ENCODE measurements at regions not wholly inside any gene's neighbourhood (a gene's known extent, or its start where the extent isn't known, plus 50 kb on each side); places are given as distances from the start of the nearest gene placed in this dataset.

GRCh38 chr17:12290207-12290606, 269.5 kb downstream of the MAP2K4 start:
- DNase-seq: no peak

- DNase-seq: no peak
Measured at GRCh38 chr17:12296209-12296625, 275.5 kb downstream of the MAP2K4 start.

GRCh38 chr17:12301551-12301950, 280.9 kb downstream of the MAP2K4 start:
- DNase-seq: no peak

- DNase-seq: no peak
Measured at GRCh38 chr17:12302711-12303110, 282.0 kb downstream of the MAP2K4 start.

GRCh38 chr17:12310811-12311210, 290.1 kb downstream of the MAP2K4 start:
- no peak for DNase-seq

- no peak for DNase-seq
Measured at GRCh38 chr17:12312692-12313091, 292.0 kb downstream of the MAP2K4 start.

GRCh38 chr17:12313786-12314185, 293.1 kb downstream of the MAP2K4 start:
- DNase-seq: no peak

GRCh38 chr17:12316021-12316420, 295.3 kb downstream of the MAP2K4 start:
- no peak for DNase-seq

GRCh38 chr17:12318571-12319266, 298.0 kb downstream of the MAP2K4 start:
- DNase-seq: no peak

GRCh38 chr17:12320286-12320685, 299.6 kb downstream of the MAP2K4 start:
- no peak for DNase-seq

- DNase-seq: no peak
Measured at GRCh38 chr17:12328204-12328603, 307.5 kb downstream of the MAP2K4 start.

GRCh38 chr17:12330456-12330855, 309.8 kb downstream of the MAP2K4 start:
- no peak for DNase-seq

- no peak for DNase-seq
Measured at GRCh38 chr17:12341328-12341727, 320.7 kb downstream of the MAP2K4 start.

GRCh38 chr17:12342161-12342560, 321.5 kb downstream of the MAP2K4 start:
- no peak for DNase-seq

- no peak for DNase-seq
Measured at GRCh38 chr17:12342609-12343435, 322.1 kb downstream of the MAP2K4 start.

- no peak for DNase-seq
Measured at GRCh38 chr17:12348476-12348875, 317.2 kb upstream of the MYOCD start.

GRCh38 chr17:12349297-12349696, 316.4 kb upstream of the MYOCD start:
- no peak for DNase-seq

GRCh38 chr17:12352127-12352526, 313.6 kb upstream of the MYOCD start:
- no peak for DNase-seq

GRCh38 chr17:12357600-12357999, 308.1 kb upstream of the MYOCD start:
- DNase-seq: no peak

- no peak for DNase-seq
Measured at GRCh38 chr17:12358477-12358876, 307.2 kb upstream of the MYOCD start.

GRCh38 chr17:12362853-12363455, 302.7 kb upstream of the MYOCD start:
- no peak for DNase-seq

GRCh38 chr17:12365805-12366204, 299.9 kb upstream of the MYOCD start:
- no peak for DNase-seq

- DNase-seq: no peak
Measured at GRCh38 chr17:12369065-12369464, 296.6 kb upstream of the MYOCD start.
